Left lobe of liver (tissue), 2 donors: ENCODE measurements at regions not wholly inside any gene's neighbourhood (a gene's known extent, or its start where the extent isn't known, plus 50 kb on each side); places are given as distances from the start of the nearest gene placed in this dataset.

Source experiments
- ATAC-seq: fragments of 200-7000 bp; cut with Tn5 transposase; one replicate; pipeline ENCODE4 v1.9.1; 2020; ENCODE audit warnings: mild to moderate bottlenecking, moderate library complexity
- DNase-seq: peaks from one replicate; pipeline ENCODE4 v3.0.0-alpha.2; 2020; ENCODE audit warnings: low spot score
- donor health status: DM: no; HTN: no; CAD: no; lungs with moderate emphysema.
- donor health status: DM: no; HTN: yes; CAD: no.

GRCh38 chr3:73284472-73284871, 223.0 kb downstream of the EBLN2 start:
- ATAC-seq (no peak), DNase-seq (no peak)

- DNase-seq = no peak
- ATAC-seq = no peak
Measured at GRCh38 chr3:73291541-73291940, 230.1 kb downstream of the EBLN2 start.

GRCh38 chr3:73292220-73292619, 230.8 kb downstream of the EBLN2 start:
- ATAC-seq = no peak
- DNase-seq = no peak

- no peak for DNase-seq
- ATAC-seq = no peak
Measured at GRCh38 chr3:73294537-73294936, 233.1 kb downstream of the EBLN2 start.

GRCh38 chr3:73295876-73296635, 234.6 kb downstream of the EBLN2 start:
- no peak for ATAC-seq
- no peak for DNase-seq

GRCh38 chr3:73296859-73297258, 235.4 kb downstream of the EBLN2 start:
- no peak for DNase-seq
- no peak for ATAC-seq

GRCh38 chr3:73298243-73299183, 237.1 kb downstream of the EBLN2 start:
- DNase-seq (no peak), ATAC-seq (no peak)

- ATAC-seq = no peak
- DNase-seq = no peak
Measured at GRCh38 chr3:73299184-73299691, 237.8 kb downstream of the EBLN2 start.

GRCh38 chr3:73314151-73314951, 252.9 kb downstream of the EBLN2 start:
- ATAC-seq (no peak), DNase-seq (no peak)

GRCh38 chr3:73315706-73316105, 254.2 kb downstream of the EBLN2 start:
- no peak for ATAC-seq
- DNase-seq = no peak

GRCh38 chr3:73319179-73319769, 257.8 kb downstream of the EBLN2 start:
- ATAC-seq (no peak), DNase-seq (no peak)

GRCh38 chr3:73321286-73321999, 260.0 kb downstream of the EBLN2 start:
- ATAC-seq = no peak
- no peak for DNase-seq

GRCh38 chr3:73324203-73325155, 263.0 kb downstream of the EBLN2 start:
- ATAC-seq (no peak), DNase-seq (no peak)

- ATAC-seq (no peak), DNase-seq (no peak)
Measured at GRCh38 chr3:73326396-73326795, 264.9 kb downstream of the EBLN2 start.

- ATAC-seq (no peak), DNase-seq (no peak)
Measured at GRCh38 chr3:73327052-73327451, 265.6 kb downstream of the EBLN2 start.
